GM06990 (cell line): ENCODE measurements at regions not wholly inside any gene's neighbourhood (a gene's known extent, or its start where the extent isn't known, plus 50 kb on each side); places are given as distances from the start of the nearest gene placed in this dataset.
"Not testable (repeated sequence)": the region's sequence is repeated elsewhere in the genome, so short reads cannot be mapped to it uniquely, and the experiment has no call there.

ENCODE experiments used
- DNase-seq: peaks from one replicate; pipeline ENCODE4 v3.0.0-alpha.2; 2011; ENCODE audit not compliant: insufficient read length; ENCODE audit errors: extremely low read depth
- H3K27me3 ChIP-seq: replicated peaks from 2 replicates; pipeline ENCODE4 v1.6.0; 2011; ENCODE audit warnings: low read length; ENCODE audit not compliant: control insufficient read depth, insufficient read depth
- H3K36me3 ChIP-seq: 2 replicates; pipeline ENCODE4 v1.5.1; 2011; ENCODE audit warnings: low read length; ENCODE audit not compliant: control insufficient read depth, insufficient read depth
- H3K4me3 ChIP-seq: replicated peaks from 2 replicates; pipeline ENCODE4 v1.5.1; 2011; ENCODE audit warnings: low read depth, mild to moderate bottlenecking, control low read depth, low read length
- TF ChIP-seq, protein P1 (sequence below): IDR thresholded peaks from 2 replicates; pipeline ENCODE4 v1.5.1; 2011; ENCODE audit warnings: low read length, control low read depth, mild to moderate bottlenecking, inconsistent platforms; ENCODE audit not compliant: insufficient read depth, poor library complexity, severe bottlenecking

- H3K27me3 ChIP-seq, result no peaks in the 10 kb centered on the region; the same call in 1 of the 2 replicates
- no peak overlapping the region for H3K4me3 ChIP-seq
- TF ChIP-seq, protein P1, sequence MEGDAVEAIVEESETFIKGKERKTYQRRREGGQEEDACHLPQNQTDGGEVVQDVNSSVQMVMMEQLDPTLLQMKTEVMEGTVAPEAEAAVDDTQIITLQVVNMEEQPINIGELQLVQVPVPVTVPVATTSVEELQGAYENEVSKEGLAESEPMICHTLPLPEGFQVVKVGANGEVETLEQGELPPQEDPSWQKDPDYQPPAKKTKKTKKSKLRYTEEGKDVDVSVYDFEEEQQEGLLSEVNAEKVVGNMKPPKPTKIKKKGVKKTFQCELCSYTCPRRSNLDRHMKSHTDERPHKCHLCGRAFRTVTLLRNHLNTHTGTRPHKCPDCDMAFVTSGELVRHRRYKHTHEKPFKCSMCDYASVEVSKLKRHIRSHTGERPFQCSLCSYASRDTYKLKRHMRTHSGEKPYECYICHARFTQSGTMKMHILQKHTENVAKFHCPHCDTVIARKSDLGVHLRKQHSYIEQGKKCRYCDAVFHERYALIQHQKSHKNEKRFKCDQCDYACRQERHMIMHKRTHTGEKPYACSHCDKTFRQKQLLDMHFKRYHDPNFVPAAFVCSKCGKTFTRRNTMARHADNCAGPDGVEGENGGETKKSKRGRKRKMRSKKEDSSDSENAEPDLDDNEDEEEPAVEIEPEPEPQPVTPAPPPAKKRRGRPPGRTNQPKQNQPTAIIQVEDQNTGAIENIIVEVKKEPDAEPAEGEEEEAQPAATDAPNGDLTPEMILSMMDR, result no peak
- no peak for DNase-seq
- no peaks in the 10 kb centered on the region for H3K36me3 ChIP-seq
Observed at GRCh38 chr11:122597511-122597910, 58.0 kb upstream of the UBASH3B start.

GRCh38 chr11:122594986-122595645 lies 60.4 kb upstream of the UBASH3B start:
- DNase-seq, result no peak
- no peaks in the 10 kb centered on the region; the same call in 1 of the 2 replicates for H3K27me3 ChIP-seq
- H3K36me3 ChIP-seq, result no peaks in the 10 kb centered on the region
- TF ChIP-seq, protein P1, result no peak
- H3K4me3 ChIP-seq, result no peak overlapping the region

DNA sequence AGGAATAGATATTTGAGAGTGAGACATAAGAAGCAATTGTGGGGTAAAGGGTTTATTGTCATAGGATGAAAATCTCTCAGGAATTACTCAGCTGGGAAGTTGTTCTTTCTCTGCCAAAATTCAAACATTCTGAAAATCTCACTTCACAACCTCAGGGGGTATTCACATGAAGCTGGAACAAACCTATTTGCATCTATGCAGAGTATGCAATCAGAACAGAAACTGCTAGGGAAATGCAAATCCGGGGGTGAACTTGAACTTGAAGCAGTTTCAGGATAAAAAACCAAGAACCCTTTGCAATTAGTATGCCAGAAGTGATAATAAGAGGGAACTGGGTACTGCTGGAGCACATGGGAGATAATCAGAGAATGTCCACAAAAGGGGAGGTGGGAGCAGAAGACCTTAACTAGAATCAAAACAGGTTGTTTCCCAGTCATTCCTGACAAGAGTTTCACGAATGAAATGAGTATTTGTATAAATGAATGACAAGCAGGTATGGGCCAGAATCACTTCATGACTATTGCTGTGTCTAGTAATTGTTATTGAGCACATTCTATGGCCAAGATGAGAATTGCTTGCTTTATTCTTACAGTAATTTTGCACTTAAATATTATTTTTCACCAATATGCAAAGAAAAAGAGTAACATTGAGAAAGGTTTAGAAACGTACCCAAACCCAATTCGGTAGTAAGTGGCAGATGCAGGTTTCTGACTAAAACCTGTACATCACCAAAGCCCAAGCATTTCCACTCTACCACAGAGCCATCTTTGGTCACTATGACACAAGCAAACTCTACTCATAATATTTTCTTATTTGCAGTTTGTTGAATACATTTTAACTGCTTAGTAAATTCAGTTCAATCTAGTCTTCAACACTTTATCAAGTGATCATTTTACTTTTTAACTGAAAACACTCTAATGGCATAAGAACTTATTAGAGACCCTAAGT lies 61.8 kb upstream of the UBASH3B start:
- no peaks in the 10 kb centered on the region for H3K27me3 ChIP-seq
- H3K36me3 ChIP-seq, result no peaks in the 10 kb centered on the region
- TF ChIP-seq, protein P1, result no peak
- H3K4me3 ChIP-seq, result no peak overlapping the region
- DNase-seq, result no peak

GRCh38 chr11:122592641-122593040 lies 62.9 kb upstream of the UBASH3B start:
- no peak for DNase-seq
- Histone ChIP-seq H3K36me3 (no peaks in the 10 kb centered on the region), H3K27me3 (no peaks in the 10 kb centered on the region), H3K4me3 (no peak overlapping the region)
- TF ChIP-seq, protein P1, result no peak

GRCh38 chr11:122584670-122585069 lies 70.9 kb upstream of the UBASH3B start:
- no peak overlapping the region for H3K4me3 ChIP-seq
- TF ChIP-seq, protein P1, result no peak
- H3K36me3 ChIP-seq, result no peaks in the 10 kb centered on the region
- no peaks in the 10 kb centered on the region for H3K27me3 ChIP-seq
- DNase-seq, result no peak

DNA sequence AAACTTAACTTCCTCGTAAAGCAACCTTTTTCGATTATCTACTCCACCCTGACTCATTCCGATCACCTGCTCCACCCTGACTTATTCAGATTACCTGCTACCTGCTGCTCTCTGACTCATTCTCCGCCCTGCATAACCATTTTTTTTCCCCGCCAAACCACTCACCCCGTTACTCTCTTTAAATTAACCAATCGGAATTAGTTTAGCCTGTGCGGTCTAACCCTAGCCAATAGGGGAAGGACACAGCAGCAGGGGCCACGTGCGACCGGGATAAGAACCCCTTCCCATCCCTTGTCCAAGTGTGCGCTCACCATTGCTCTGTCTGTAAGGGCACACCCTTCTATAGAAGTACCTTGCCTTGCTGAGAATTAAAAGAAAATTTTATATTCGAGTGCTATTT lies 75.5 kb upstream of the UBASH3B start:
- not testable (repeated sequence) for H3K4me3 ChIP-seq, DNase-seq, H3K36me3 ChIP-seq, H3K27me3 ChIP-seq
